SU-DHL-6 (cell line): ENCODE measurements at regions not wholly inside any gene's neighbourhood (a gene's known extent, or its start where the extent isn't known, plus 50 kb on each side); places are given as distances from the start of the nearest gene placed in this dataset.

Source experiments
- CTCF ChIP-seq: fragments of 200-600 bp; sonication (generic); IDR thresholded peaks from one replicate; pipeline ENCODE4 v1.5.1; 2017; ENCODE audit warnings: antibody characterized with exemption, mild to moderate bottlenecking, low read length, moderate library complexity; ENCODE audit not compliant: insufficient read depth, poor library complexity, severe bottlenecking
- EZH2phosphoT487 ChIP-seq: fragments of 200-600 bp; sonication (generic), shearing (Covaris generic); conservative IDR thresholded peaks from 2 replicates; pipeline ENCODE4 v1.6.1; 2018; ENCODE audit warnings: mild to moderate bottlenecking, antibody characterized with exemption, low read length, moderate library complexity, mixed read lengths

- TF ChIP-seq CTCF (no peak), EZH2phosphoT487 (no peak)
These were observed 375.7 kb upstream of the CDH9 start for GRCh38 chr5:27414099-27414498.
